ENCODE measurements at regions not wholly inside any gene's neighbourhood (a gene's known extent, or its start where the extent isn't known, plus 50 kb on each side); places are given as distances from the start of the nearest gene placed in this dataset.

DNA sequence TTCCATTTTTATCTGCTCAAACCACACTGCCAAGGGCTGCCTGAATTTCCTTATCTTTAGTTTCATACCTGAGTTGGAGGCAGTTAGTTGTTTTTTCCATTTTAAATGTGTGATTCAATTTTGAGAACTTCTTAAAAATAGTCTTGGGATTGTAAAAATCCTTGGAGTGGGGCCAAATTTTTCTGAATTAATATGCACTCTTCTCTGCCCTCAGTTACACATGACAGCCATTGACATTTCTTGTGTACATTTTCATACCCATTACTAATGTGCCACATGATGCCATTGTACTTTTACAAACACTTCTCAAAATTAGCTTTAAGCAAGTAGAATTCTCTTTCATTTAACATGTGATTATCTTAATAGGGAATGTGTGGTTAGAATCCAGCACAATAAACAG, 141.7 kb downstream of the C3orf38 start:
- TF ChIP-seq POLR2A (IDR thresholded peaks at IDR 0.05): no peak
- TF ChIP-seq CTCF (IDR thresholded peaks at IDR 0.05): no peak

All from uterus (tissue), 2 donors.